SU-DHL-6 (cell line): ENCODE measurements at regions not wholly inside any gene's neighbourhood (a gene's known extent, or its start where the extent isn't known, plus 50 kb on each side); places are given as distances from the start of the nearest gene placed in this dataset.

ENCODE experiments used
- EZH2phosphoT487 ChIP-seq: fragments of 200-600 bp; sonication (generic), shearing (Covaris generic); conservative IDR thresholded peaks from 2 replicates; pipeline ENCODE4 v1.6.1; 2018; ENCODE audit warnings: mild to moderate bottlenecking, antibody characterized with exemption, low read length, moderate library complexity, mixed read lengths
- TF ChIP-seq, protein P1 (sequence below): fragments of 200-600 bp; sonication (generic); IDR thresholded peaks from one replicate; pipeline ENCODE4 v1.5.1; 2017; ENCODE audit warnings: antibody characterized with exemption, mild to moderate bottlenecking, low read length, moderate library complexity; ENCODE audit not compliant: insufficient read depth, poor library complexity, severe bottlenecking

DNA sequence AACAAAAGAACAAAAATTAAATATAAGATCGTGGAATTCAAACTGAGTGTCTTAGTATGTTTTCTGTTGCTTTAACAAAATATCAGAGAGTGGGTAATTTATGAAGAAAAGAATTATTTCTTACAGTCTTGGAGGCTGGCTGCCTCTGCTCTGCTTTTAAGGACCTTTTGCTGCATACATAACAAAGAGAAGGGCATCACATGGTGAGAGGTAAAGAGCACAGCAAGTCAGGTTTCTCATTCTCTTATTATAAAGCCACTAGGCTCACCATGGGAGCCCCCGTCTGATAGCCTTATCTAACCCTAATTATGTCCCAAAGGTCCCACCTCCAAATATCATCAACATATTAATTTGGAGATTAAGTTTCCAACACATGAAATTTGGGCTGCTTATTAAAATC, 231.3 kb downstream of the SLITRK6 start:
- TF ChIP-seq, protein P1, sequence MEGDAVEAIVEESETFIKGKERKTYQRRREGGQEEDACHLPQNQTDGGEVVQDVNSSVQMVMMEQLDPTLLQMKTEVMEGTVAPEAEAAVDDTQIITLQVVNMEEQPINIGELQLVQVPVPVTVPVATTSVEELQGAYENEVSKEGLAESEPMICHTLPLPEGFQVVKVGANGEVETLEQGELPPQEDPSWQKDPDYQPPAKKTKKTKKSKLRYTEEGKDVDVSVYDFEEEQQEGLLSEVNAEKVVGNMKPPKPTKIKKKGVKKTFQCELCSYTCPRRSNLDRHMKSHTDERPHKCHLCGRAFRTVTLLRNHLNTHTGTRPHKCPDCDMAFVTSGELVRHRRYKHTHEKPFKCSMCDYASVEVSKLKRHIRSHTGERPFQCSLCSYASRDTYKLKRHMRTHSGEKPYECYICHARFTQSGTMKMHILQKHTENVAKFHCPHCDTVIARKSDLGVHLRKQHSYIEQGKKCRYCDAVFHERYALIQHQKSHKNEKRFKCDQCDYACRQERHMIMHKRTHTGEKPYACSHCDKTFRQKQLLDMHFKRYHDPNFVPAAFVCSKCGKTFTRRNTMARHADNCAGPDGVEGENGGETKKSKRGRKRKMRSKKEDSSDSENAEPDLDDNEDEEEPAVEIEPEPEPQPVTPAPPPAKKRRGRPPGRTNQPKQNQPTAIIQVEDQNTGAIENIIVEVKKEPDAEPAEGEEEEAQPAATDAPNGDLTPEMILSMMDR, result no peak
- no peak for TF ChIP-seq EZH2phosphoT487
